PC-3 (cell line): ENCODE measurements at regions not wholly inside any gene's neighbourhood (a gene's known extent, or its start where the extent isn't known, plus 50 kb on each side); places are given as distances from the start of the nearest gene placed in this dataset.

Experiments used
- EZH2 ChIP-seq: fragments of 300-600 bp; sonication (generic); IDR thresholded peaks from one replicate; pipeline ENCODE4 v1.6.1; 2017; ENCODE audit warnings: antibody characterized with exemption, mild to moderate bottlenecking, low read length; ENCODE audit not compliant: unreplicated experiment
- TF ChIP-seq, protein P1 (sequence below): fragments of 300-600 bp; sonication (generic); conservative IDR thresholded peaks from 2 replicates; pipeline ENCODE4 v1.5.1; 2017; ENCODE audit warnings: antibody characterized with exemption, low read depth, mild to moderate bottlenecking, low read length

DNA sequence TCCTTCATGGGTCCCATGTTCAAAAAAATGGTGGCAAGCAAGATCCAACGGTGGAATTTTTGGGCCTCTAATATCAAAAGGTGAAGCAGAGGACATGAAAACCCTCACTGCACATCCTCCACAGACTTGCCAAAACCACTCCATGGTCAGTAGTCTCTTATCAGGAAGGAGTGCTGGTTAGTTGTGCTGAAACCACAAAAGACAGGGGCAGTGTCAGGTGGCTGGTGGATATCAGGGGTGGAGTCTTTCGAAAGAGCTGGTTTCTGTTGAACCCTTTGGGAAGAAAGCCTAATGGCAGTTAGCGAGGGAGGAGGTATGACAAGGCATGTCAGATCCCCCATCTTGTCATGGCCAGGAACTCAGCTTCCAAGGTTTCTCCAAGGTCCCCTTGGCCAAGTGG, 395.9 kb upstream of the CAMK1G start:
- TF ChIP-seq, protein P1, sequence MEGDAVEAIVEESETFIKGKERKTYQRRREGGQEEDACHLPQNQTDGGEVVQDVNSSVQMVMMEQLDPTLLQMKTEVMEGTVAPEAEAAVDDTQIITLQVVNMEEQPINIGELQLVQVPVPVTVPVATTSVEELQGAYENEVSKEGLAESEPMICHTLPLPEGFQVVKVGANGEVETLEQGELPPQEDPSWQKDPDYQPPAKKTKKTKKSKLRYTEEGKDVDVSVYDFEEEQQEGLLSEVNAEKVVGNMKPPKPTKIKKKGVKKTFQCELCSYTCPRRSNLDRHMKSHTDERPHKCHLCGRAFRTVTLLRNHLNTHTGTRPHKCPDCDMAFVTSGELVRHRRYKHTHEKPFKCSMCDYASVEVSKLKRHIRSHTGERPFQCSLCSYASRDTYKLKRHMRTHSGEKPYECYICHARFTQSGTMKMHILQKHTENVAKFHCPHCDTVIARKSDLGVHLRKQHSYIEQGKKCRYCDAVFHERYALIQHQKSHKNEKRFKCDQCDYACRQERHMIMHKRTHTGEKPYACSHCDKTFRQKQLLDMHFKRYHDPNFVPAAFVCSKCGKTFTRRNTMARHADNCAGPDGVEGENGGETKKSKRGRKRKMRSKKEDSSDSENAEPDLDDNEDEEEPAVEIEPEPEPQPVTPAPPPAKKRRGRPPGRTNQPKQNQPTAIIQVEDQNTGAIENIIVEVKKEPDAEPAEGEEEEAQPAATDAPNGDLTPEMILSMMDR: no peak
- no peak for TF ChIP-seq EZH2
